GM20000 (cell line): ENCODE measurements at regions not wholly inside any gene's neighbourhood (a gene's known extent, or its start where the extent isn't known, plus 50 kb on each side); places are given as distances from the start of the nearest gene placed in this dataset.

ENCODE experiments used
- DNase-seq: peaks from one replicate; pipeline ENCODE4 v3.0.0; 2012; ENCODE audit warnings: low spot score
- TF ChIP-seq, protein P1 (sequence below): IDR thresholded peaks from 2 replicates; pipeline ENCODE4 v1.5.1; 2012; ENCODE audit warnings: mild to moderate bottlenecking, control low read depth; ENCODE audit errors: extremely low read depth, missing control alignments

DNA sequence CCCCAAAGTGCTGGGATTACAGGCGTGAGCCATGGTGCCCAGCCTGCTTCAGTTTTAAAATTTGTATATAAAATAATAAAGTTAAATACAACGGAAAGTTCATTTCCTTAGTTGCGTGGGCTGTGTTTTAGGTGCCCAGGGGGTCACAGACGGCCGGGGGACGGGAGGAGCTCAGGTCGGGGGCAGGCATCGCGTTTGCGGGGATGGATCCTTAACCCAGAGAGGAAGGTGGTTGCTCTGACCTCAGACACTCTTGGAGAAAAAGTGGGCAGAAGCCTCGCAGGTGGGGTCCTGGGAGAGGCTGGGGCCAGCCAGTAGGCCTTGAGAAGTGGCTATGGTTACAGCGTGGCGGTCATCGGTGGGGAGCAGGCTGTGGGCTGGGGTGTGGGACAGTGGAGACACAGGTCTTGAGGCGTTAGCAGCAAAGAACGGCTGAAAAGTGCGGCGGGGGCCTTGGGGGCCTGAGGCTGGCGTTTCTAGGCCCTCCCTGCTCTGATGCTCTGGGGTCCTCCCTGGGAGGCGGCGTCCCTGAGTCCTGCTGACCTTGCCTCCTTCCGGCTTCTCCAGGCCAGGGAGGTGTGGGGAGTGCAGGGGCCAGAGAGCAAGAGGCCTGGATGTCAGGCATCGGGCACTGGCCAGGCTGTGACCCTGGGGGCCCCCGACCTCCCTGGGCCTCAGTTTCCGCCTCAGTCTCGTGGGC lies 54.4 kb downstream of the UNCX start:
- TF ChIP-seq, protein P1, sequence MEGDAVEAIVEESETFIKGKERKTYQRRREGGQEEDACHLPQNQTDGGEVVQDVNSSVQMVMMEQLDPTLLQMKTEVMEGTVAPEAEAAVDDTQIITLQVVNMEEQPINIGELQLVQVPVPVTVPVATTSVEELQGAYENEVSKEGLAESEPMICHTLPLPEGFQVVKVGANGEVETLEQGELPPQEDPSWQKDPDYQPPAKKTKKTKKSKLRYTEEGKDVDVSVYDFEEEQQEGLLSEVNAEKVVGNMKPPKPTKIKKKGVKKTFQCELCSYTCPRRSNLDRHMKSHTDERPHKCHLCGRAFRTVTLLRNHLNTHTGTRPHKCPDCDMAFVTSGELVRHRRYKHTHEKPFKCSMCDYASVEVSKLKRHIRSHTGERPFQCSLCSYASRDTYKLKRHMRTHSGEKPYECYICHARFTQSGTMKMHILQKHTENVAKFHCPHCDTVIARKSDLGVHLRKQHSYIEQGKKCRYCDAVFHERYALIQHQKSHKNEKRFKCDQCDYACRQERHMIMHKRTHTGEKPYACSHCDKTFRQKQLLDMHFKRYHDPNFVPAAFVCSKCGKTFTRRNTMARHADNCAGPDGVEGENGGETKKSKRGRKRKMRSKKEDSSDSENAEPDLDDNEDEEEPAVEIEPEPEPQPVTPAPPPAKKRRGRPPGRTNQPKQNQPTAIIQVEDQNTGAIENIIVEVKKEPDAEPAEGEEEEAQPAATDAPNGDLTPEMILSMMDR = no peak
- no peak for DNase-seq

- TF ChIP-seq, protein P1 = no peak
- no peak for DNase-seq
Observed at GRCh38 chr7:1287752-1288201, 55.1 kb downstream of the UNCX start.

DNA sequence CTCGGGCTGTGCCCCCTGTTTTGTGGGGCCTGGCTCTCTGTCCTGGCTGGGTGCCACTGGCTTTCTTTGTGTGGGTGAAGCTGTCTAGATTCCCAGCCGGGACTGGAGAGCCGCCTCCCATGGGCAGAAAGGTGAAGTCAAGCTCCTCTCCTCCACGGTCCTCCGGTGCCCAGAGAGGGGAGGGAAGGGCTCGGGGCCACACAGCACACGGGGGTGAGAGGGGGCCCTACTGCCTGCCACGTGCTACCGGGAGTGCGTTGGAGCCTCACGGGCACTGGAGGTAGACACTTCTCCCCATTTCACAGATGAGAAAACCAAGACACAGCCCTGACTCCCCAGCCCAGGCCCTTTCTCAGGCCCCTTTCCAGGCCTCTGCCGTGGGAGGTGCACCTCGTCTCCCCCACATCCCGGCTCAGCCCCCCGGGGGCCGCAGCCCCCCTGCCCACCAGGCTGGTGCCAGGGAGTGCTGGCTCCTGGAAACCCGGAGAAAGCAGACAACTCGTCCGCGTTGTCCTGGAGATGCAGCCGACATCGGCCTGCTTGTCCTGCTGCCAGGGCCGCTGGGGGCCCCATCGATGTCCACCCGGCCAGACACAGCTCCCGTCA lies 55.8 kb downstream of the UNCX start:
- TF ChIP-seq, protein P1 = no peak
- DNase-seq = no peak

- TF ChIP-seq, protein P1 = no peak
- no peak for DNase-seq
Observed at GRCh38 chr7:1288996-1289551, 56.4 kb downstream of the UNCX start.

GRCh38 chr7:1289666-1290025 lies 57.0 kb downstream of the UNCX start:
- no peak for DNase-seq
- TF ChIP-seq, protein P1 = no peak

GRCh38 chr7:1290026-1290678 lies 57.5 kb downstream of the UNCX start:
- no peak for DNase-seq
- TF ChIP-seq, protein P1 = no peak

DNA sequence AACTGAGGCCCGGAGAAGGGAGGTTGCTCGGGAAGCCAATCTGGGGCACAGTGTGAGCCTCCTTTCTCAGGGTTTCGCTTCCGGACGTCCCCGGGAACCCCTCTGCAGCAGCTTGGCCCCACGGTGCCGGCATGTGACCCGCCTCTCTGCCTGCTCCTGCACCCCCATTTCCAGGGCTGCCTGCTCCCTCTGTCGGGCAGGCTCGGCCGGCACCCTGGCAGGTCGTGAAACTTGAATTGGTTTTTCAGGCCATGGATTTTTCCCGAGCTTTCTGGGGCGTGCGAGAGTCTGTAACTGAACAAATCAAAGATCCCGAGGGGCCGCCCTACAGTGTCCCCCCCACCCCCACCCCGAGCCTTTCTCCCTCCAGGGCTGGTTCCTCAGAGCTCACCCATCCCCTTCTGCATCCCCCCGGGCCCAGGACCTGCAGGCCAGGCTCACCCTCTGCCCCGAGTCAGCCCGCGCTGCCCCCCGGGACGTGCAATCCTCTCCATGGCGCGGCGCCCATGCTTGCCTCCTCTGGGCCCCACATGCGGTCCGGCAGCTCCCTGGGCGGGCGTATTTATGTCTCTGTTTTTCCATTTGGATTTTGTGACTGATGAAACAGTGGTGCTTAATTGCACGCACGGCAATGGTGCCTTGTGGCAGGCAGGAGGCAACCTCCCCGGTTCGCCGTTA lies 58.1 kb downstream of the UNCX start:
- DNase-seq = no peak
- TF ChIP-seq, protein P1 = no peak
